ENCODE measurements at regions not wholly inside any gene's neighbourhood (a gene's known extent, or its start where the extent isn't known, plus 50 kb on each side); places are given as distances from the start of the nearest gene placed in this dataset.

- H3K27ac ChIP-seq (ENCODE audit: low read depth, low read length), result no peak overlapping the region
- H3K4me1 ChIP-seq (ENCODE audit: control insufficient read depth, insufficient read depth, low read length), result no peaks in the 10 kb centered on the region
- H3K36me3 ChIP-seq (ENCODE audit: control insufficient read depth, insufficient read depth, low read length), result no peaks in the 10 kb centered on the region
- H3K9me3 ChIP-seq (ENCODE audit: control insufficient read depth, insufficient read depth, low read length), result no peaks in the 10 kb centered on the region
- H3K27me3 ChIP-seq (ENCODE audit: control insufficient read depth, insufficient read depth, low read length), result no peaks in the 10 kb centered on the region
- H3K4me3 ChIP-seq (ENCODE audit: low read depth, low read length), result no peak overlapping the region
- no peak overlapping the region for H3K9ac ChIP-seq (ENCODE audit: low read depth, low read length)
Measured at GRCh38 chr4:181569553-181569952, 673.6 kb upstream of the TENM3 start.

- Histone ChIP-seq H3K4me1 (ENCODE audit: control insufficient read depth, insufficient read depth, low read length) (no peaks in the 10 kb centered on the region), H3K4me3 (ENCODE audit: low read depth, low read length) (no peak overlapping the region), H3K9ac (ENCODE audit: low read depth, low read length) (no peak overlapping the region), H3K9me3 (ENCODE audit: control insufficient read depth, insufficient read depth, low read length) (no peaks in the 10 kb centered on the region), H3K27me3 (ENCODE audit: control insufficient read depth, insufficient read depth, low read length) (no peaks in the 10 kb centered on the region), H3K27ac (ENCODE audit: low read depth, low read length) (no peak overlapping the region), H3K36me3 (ENCODE audit: control insufficient read depth, insufficient read depth, low read length) (no peaks in the 10 kb centered on the region)
Measured at GRCh38 chr4:181578911-181579310, 664.3 kb upstream of the TENM3 start.

GRCh38 chr4:181579486-181579885 lies 663.7 kb upstream of the TENM3 start:
- Histone ChIP-seq H3K4me1 (ENCODE audit: control insufficient read depth, insufficient read depth, low read length) (no peaks in the 10 kb centered on the region), H3K4me3 (ENCODE audit: low read depth, low read length) (no peak overlapping the region), H3K27me3 (ENCODE audit: control insufficient read depth, insufficient read depth, low read length) (no peaks in the 10 kb centered on the region), H3K9me3 (ENCODE audit: control insufficient read depth, insufficient read depth, low read length) (no peaks in the 10 kb centered on the region), H3K27ac (ENCODE audit: low read depth, low read length) (no peak overlapping the region), H3K9ac (ENCODE audit: low read depth, low read length) (no peak overlapping the region), H3K36me3 (ENCODE audit: control insufficient read depth, insufficient read depth, low read length) (no peaks in the 10 kb centered on the region)

- H3K9me3 ChIP-seq (ENCODE audit: control insufficient read depth, insufficient read depth, low read length), result no peaks in the 10 kb centered on the region
- H3K4me1 ChIP-seq (ENCODE audit: control insufficient read depth, insufficient read depth, low read length), result no peaks in the 10 kb centered on the region
- no peak overlapping the region for H3K27ac ChIP-seq (ENCODE audit: low read depth, low read length)
Measured at GRCh38 chr4:181581983-181582382, 661.2 kb upstream of the TENM3 start.

GRCh38 chr4:181582595-181582994 lies 660.6 kb upstream of the TENM3 start:
- no peaks in the 10 kb centered on the region for H3K36me3 ChIP-seq (ENCODE audit: control insufficient read depth, insufficient read depth, low read length)
- H3K4me1 ChIP-seq (ENCODE audit: control insufficient read depth, insufficient read depth, low read length), result no peaks in the 10 kb centered on the region
- H3K9me3 ChIP-seq (ENCODE audit: control insufficient read depth, insufficient read depth, low read length), result no peaks in the 10 kb centered on the region
- no peak overlapping the region for H3K4me3 ChIP-seq (ENCODE audit: low read depth, low read length)
- H3K27me3 ChIP-seq (ENCODE audit: control insufficient read depth, insufficient read depth, low read length), result no peaks in the 10 kb centered on the region
- no peak overlapping the region for H3K9ac ChIP-seq (ENCODE audit: low read depth, low read length)
- no peak overlapping the region for H3K27ac ChIP-seq (ENCODE audit: low read depth, low read length)

More at GRCh38 chr4:181581983-181582382, 661.2 kb upstream of the TENM3 start:
- Histone ChIP-seq H3K4me3 (ENCODE audit: low read depth, low read length) (no peak overlapping the region), H3K9ac (ENCODE audit: low read depth, low read length) (no peak overlapping the region), H3K36me3 (ENCODE audit: control insufficient read depth, insufficient read depth, low read length) (no peaks in the 10 kb centered on the region), H3K27me3 (ENCODE audit: control insufficient read depth, insufficient read depth, low read length) (no peaks in the 10 kb centered on the region)

GRCh38 chr4:181588733-181589302 lies 654.4 kb upstream of the TENM3 start:
- H3K9ac ChIP-seq (ENCODE audit: low read depth, low read length), result no peak overlapping the region
- H3K36me3 ChIP-seq (ENCODE audit: control insufficient read depth, insufficient read depth, low read length), result no peaks in the 10 kb centered on the region
- no peak overlapping the region for H3K4me3 ChIP-seq (ENCODE audit: low read depth, low read length)
- no peaks in the 10 kb centered on the region for H3K9me3 ChIP-seq (ENCODE audit: control insufficient read depth, insufficient read depth, low read length)
- H3K27me3 ChIP-seq (ENCODE audit: control insufficient read depth, insufficient read depth, low read length), result no peaks in the 10 kb centered on the region
- H3K27ac ChIP-seq (ENCODE audit: low read depth, low read length), result no peak overlapping the region
- no peaks in the 10 kb centered on the region for H3K4me1 ChIP-seq (ENCODE audit: control insufficient read depth, insufficient read depth, low read length)

- no peaks in the 10 kb centered on the region for H3K9me3 ChIP-seq (ENCODE audit: control insufficient read depth, insufficient read depth, low read length)
- H3K36me3 ChIP-seq (ENCODE audit: control insufficient read depth, insufficient read depth, low read length), result no peaks in the 10 kb centered on the region
- no peak overlapping the region for H3K27ac ChIP-seq (ENCODE audit: low read depth, low read length)
- H3K27me3 ChIP-seq (ENCODE audit: control insufficient read depth, insufficient read depth, low read length), result no peaks in the 10 kb centered on the region
- H3K4me3 ChIP-seq (ENCODE audit: low read depth, low read length), result no peak overlapping the region
- H3K4me1 ChIP-seq (ENCODE audit: control insufficient read depth, insufficient read depth, low read length), result no peaks in the 10 kb centered on the region
- H3K9ac ChIP-seq (ENCODE audit: low read depth, low read length), result no peak overlapping the region
Measured at GRCh38 chr4:181592221-181592745, 650.9 kb upstream of the TENM3 start.

GRCh38 chr4:181593703-181594102 lies 649.5 kb upstream of the TENM3 start:
- Histone ChIP-seq H3K27me3 (ENCODE audit: control insufficient read depth, insufficient read depth, low read length) (no peaks in the 10 kb centered on the region), H3K27ac (ENCODE audit: low read depth, low read length) (no peak overlapping the region), H3K36me3 (ENCODE audit: control insufficient read depth, insufficient read depth, low read length) (no peaks in the 10 kb centered on the region), H3K4me1 (ENCODE audit: control insufficient read depth, insufficient read depth, low read length) (no peaks in the 10 kb centered on the region), H3K4me3 (ENCODE audit: low read depth, low read length) (no peak overlapping the region), H3K9ac (ENCODE audit: low read depth, low read length) (no peak overlapping the region), H3K9me3 (ENCODE audit: control insufficient read depth, insufficient read depth, low read length) (no peaks in the 10 kb centered on the region)

- Histone ChIP-seq H3K4me3 (ENCODE audit: low read depth, low read length) (no peak overlapping the region), H3K9ac (ENCODE audit: low read depth, low read length) (no peak overlapping the region), H3K27me3 (ENCODE audit: control insufficient read depth, insufficient read depth, low read length) (no peaks in the 10 kb centered on the region)
Measured at GRCh38 chr4:181594188-181594587, 649.0 kb upstream of the TENM3 start.

GRCh38 chr4:181595716-181596115 lies 647.5 kb upstream of the TENM3 start:
- Histone ChIP-seq H3K27ac (ENCODE audit: low read depth, low read length) (no peak overlapping the region), H3K27me3 (ENCODE audit: control insufficient read depth, insufficient read depth, low read length) (no peaks in the 10 kb centered on the region), H3K36me3 (ENCODE audit: control insufficient read depth, insufficient read depth, low read length) (no peaks in the 10 kb centered on the region), H3K9ac (ENCODE audit: low read depth, low read length) (no peak overlapping the region), H3K4me1 (ENCODE audit: control insufficient read depth, insufficient read depth, low read length) (no peaks in the 10 kb centered on the region), H3K4me3 (ENCODE audit: low read depth, low read length) (no peak overlapping the region), H3K9me3 (ENCODE audit: control insufficient read depth, insufficient read depth, low read length) (no peaks in the 10 kb centered on the region)

More at GRCh38 chr4:181594188-181594587, 649.0 kb upstream of the TENM3 start:
- no peaks in the 10 kb centered on the region for H3K9me3 ChIP-seq (ENCODE audit: control insufficient read depth, insufficient read depth, low read length)
- H3K36me3 ChIP-seq (ENCODE audit: control insufficient read depth, insufficient read depth, low read length), result no peaks in the 10 kb centered on the region
- H3K4me1 ChIP-seq (ENCODE audit: control insufficient read depth, insufficient read depth, low read length), result no peaks in the 10 kb centered on the region
- H3K27ac ChIP-seq (ENCODE audit: low read depth, low read length), result no peak overlapping the region

- Histone ChIP-seq H3K9me3 (ENCODE audit: control insufficient read depth, insufficient read depth, low read length) (no peaks in the 10 kb centered on the region), H3K27me3 (ENCODE audit: control insufficient read depth, insufficient read depth, low read length) (no peaks in the 10 kb centered on the region), H3K27ac (ENCODE audit: low read depth, low read length) (no peak overlapping the region), H3K4me1 (ENCODE audit: control insufficient read depth, insufficient read depth, low read length) (no peaks in the 10 kb centered on the region), H3K4me3 (ENCODE audit: low read depth, low read length) (no peak overlapping the region), H3K36me3 (ENCODE audit: control insufficient read depth, insufficient read depth, low read length) (no peaks in the 10 kb centered on the region), H3K9ac (ENCODE audit: low read depth, low read length) (no peak overlapping the region)
Measured at GRCh38 chr4:181597766-181598165, 645.4 kb upstream of the TENM3 start.
